ENCODE measurements at regions not wholly inside any gene's neighbourhood (a gene's known extent, or its start where the extent isn't known, plus 50 kb on each side); places are given as distances from the start of the nearest gene placed in this dataset.

DNA sequence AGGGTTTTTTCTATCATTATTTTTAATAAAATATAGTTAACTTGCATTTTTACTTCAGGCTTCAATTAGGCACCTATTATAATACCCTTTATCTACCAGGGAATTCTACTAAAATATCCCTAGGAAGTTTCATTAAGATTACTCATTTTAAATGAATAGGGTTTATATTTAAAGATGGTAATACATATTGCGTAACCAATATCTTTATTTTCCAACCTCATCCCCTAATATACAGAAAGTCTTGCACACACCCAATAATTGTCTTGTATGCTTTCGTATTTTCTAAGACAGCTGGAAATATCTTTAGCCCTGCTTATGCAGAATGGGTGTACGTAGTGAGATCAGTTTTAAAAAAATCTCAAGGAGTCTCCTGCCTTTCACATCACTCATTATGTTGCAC, 1186.8 kb downstream of the TECRL start:
- TF ChIP-seq, protein P1, sequence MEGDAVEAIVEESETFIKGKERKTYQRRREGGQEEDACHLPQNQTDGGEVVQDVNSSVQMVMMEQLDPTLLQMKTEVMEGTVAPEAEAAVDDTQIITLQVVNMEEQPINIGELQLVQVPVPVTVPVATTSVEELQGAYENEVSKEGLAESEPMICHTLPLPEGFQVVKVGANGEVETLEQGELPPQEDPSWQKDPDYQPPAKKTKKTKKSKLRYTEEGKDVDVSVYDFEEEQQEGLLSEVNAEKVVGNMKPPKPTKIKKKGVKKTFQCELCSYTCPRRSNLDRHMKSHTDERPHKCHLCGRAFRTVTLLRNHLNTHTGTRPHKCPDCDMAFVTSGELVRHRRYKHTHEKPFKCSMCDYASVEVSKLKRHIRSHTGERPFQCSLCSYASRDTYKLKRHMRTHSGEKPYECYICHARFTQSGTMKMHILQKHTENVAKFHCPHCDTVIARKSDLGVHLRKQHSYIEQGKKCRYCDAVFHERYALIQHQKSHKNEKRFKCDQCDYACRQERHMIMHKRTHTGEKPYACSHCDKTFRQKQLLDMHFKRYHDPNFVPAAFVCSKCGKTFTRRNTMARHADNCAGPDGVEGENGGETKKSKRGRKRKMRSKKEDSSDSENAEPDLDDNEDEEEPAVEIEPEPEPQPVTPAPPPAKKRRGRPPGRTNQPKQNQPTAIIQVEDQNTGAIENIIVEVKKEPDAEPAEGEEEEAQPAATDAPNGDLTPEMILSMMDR (IDR thresholded peaks at IDR 0.05), result no peak
- TF ChIP-seq POLR2A (IDR thresholded peaks at IDR 0.05), result no peak
- TF ChIP-seq EP300 (IDR thresholded peaks at IDR 0.05), result no peak

Measured in ovary (tissue), 3 donors.